Upper lobe of left lung (tissue), 4 donors: ENCODE measurements at regions not wholly inside any gene's neighbourhood (a gene's known extent, or its start where the extent isn't known, plus 50 kb on each side); places are given as distances from the start of the nearest gene placed in this dataset.

Source experiments
- CTCF ChIP-seq, 6 experiments: fragments of 450-650 bp in 4 of 6; fragments of 200-600 bp in 2 of 6; sonication (generic) in 2 of 6; IDR thresholded peaks; one replicate each; pipeline ENCODE4 v1.5.1; 2016 to 2019; ENCODE audit warnings: antibody characterized with exemption in 6 of 6
- POLR2A ChIP-seq, 4 donors: fragments of 450-650 bp; IDR thresholded peaks; one replicate each; pipeline ENCODE4 v1.5.1; 2016 to 2017; ENCODE audit warnings: antibody characterized with exemption in 4 of 4, mild to moderate bottlenecking in 2 of 4
- POLR2AphosphoS5 ChIP-seq, 2 donors: sonication (generic); formaldehyde crosslinking; IDR thresholded peaks; one replicate each; pipeline ENCODE4 v1.5.1; 2017; ENCODE audit warnings: antibody characterized with exemption in 2 of 2

- TF ChIP-seq CTCF (IDR thresholded peaks at IDR 0.05) (no peak), POLR2A (IDR thresholded peaks at IDR 0.05) (no peak), POLR2AphosphoS5 (IDR thresholded peaks at IDR 0.05) (no peak)
Observed at GRCh38 chr2:236643480-236643879, 73.9 kb downstream of the ACKR3 start.
